ENCODE measurements at regions not wholly inside any gene's neighbourhood (a gene's known extent, or its start where the extent isn't known, plus 50 kb on each side); places are given as distances from the start of the nearest gene placed in this dataset.
"Not testable (repeated sequence)": the region's sequence is repeated elsewhere in the genome, so short reads cannot be mapped to it uniquely, and the experiment has no call there.

DNA sequence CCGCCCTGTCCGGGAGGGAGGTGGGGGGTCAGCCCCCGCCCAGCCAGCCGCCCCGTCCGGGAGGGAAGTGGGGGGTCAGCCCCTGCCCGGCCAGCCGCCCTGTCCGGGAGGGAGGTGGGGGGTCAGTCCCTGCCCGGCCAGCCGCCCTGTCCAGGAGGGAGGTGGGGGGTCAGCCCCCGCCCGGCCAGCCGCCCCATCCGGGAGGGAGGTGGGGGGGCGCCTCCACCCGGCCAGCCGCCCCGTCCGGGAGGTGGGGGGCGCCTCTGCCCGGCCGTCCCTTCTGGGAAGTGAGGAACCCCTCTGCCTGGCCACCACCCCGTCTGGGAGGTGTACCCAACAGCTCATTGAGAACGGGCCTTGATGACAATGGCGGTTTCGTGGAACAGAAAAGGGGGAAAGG is 823.4 kb upstream of the GBE1 start:
- TF ChIP-seq, protein P1, sequence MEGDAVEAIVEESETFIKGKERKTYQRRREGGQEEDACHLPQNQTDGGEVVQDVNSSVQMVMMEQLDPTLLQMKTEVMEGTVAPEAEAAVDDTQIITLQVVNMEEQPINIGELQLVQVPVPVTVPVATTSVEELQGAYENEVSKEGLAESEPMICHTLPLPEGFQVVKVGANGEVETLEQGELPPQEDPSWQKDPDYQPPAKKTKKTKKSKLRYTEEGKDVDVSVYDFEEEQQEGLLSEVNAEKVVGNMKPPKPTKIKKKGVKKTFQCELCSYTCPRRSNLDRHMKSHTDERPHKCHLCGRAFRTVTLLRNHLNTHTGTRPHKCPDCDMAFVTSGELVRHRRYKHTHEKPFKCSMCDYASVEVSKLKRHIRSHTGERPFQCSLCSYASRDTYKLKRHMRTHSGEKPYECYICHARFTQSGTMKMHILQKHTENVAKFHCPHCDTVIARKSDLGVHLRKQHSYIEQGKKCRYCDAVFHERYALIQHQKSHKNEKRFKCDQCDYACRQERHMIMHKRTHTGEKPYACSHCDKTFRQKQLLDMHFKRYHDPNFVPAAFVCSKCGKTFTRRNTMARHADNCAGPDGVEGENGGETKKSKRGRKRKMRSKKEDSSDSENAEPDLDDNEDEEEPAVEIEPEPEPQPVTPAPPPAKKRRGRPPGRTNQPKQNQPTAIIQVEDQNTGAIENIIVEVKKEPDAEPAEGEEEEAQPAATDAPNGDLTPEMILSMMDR (conservative IDR thresholded peaks at IDR 0.05; ENCODE audit: low read depth, low read length): not testable (repeated sequence)
- TF ChIP-seq EZH2phosphoT487 (IDR thresholded peaks at IDR 0.05; ENCODE audit: borderline replicate concordance, low read length): not testable (repeated sequence)

Measured in PC-3 (cell line).